MM.1S (cell line): ENCODE measurements at regions not wholly inside any gene's neighbourhood (a gene's known extent, or its start where the extent isn't known, plus 50 kb on each side); places are given as distances from the start of the nearest gene placed in this dataset.

Experiments used
- DNase-seq: peaks from one replicate; pipeline ENCODE4 v3.0.0-alpha.2; 2015
- H2AFZ ChIP-seq: fragments of 300-600 bp; sonication (generic); 2 replicates; pipeline ENCODE4 v1.6.0; 2016; ENCODE audit warnings: antibody characterized with exemption, low read length
- H3F3A ChIP-seq: fragments of 300-600 bp; sonication (generic); 2 replicates; pipeline ENCODE4 v1.6.1; 2016; ENCODE audit warnings: mild to moderate bottlenecking, antibody characterized with exemption, low read length, moderate library complexity, mixed read lengths; ENCODE audit not compliant: insufficient read depth
- H3K27ac ChIP-seq: fragments of 300-600 bp; sonication (generic); 2 replicates; pipeline ENCODE4 v1.5.1; 2016; ENCODE audit warnings: mild to moderate bottlenecking, low read length
- H3K27me3 ChIP-seq: fragments of 300-600 bp; sonication (generic); replicated peaks from 2 replicates; pipeline ENCODE4 v1.6.0; 2016; ENCODE audit warnings: low read length; ENCODE audit not compliant: insufficient read depth
- H3K36me3 ChIP-seq: fragments of 300-600 bp; sonication (generic); replicated peaks from 2 replicates; pipeline ENCODE4 v1.6.1; 2016; ENCODE audit warnings: mild to moderate bottlenecking, low read length, mixed read lengths; ENCODE audit not compliant: insufficient read depth
- H3K4me1 ChIP-seq: fragments of 300-600 bp; sonication (generic); 2 replicates; pipeline ENCODE4 v1.6.1; 2016; ENCODE audit warnings: low read length, mixed read lengths
- H3K4me2 ChIP-seq: fragments of 300-600 bp; sonication (generic); 2 replicates; pipeline ENCODE4 v1.6.0; 2016; ENCODE audit warnings: low read depth, low read length
- H3K4me3 ChIP-seq: fragments of 300-600 bp; sonication (generic); 2 replicates; pipeline ENCODE4 v1.5.1; 2016; ENCODE audit warnings: low read length, mixed read lengths
- H3K79me2 ChIP-seq: fragments of 300-600 bp; sonication (generic); 2 replicates; pipeline ENCODE4 v1.6.1; 2016; ENCODE audit warnings: mixed run types, low read length, mixed read lengths
- H3K9ac ChIP-seq: fragments of 300-600 bp; sonication (generic); 2 replicates; pipeline ENCODE4 v1.6.1; 2016; ENCODE audit warnings: low read length, mixed read lengths
- H3K9me2 ChIP-seq: fragments of 300-600 bp; sonication (generic); replicated peaks from 2 replicates; pipeline ENCODE4 v1.6.1; 2016; ENCODE audit warnings: mild to moderate bottlenecking, low read length, mixed read lengths; ENCODE audit not compliant: insufficient read depth
- H3K9me3 ChIP-seq: fragments of 300-600 bp; sonication (generic); replicated peaks from 2 replicates; pipeline ENCODE4 v1.6.1; 2016; ENCODE audit warnings: mild to moderate bottlenecking, low read length, mixed read lengths; ENCODE audit not compliant: insufficient read depth
- H4K20me1 ChIP-seq: fragments of 300-600 bp; sonication (generic); 2 replicates; pipeline ENCODE4 v1.6.1; 2016; ENCODE audit warnings: mild to moderate bottlenecking, low read length, moderate library complexity, mixed read lengths; ENCODE audit not compliant: insufficient read depth
- EZH2 ChIP-seq: fragments of 300-600 bp; sonication (generic); optimal IDR thresholded peaks from 2 replicates; pipeline ENCODE3; 2017; ENCODE audit warnings: low read depth, mild to moderate bottlenecking, antibody characterized with exemption, low read length, mixed read lengths
- EZH2phosphoT487 ChIP-seq: fragments of 300-600 bp; sonication (generic); IDR thresholded peaks from 2 replicates; pipeline ENCODE4 v1.6.1; 2018; ENCODE audit warnings: antibody characterized with exemption, low read length
- TF ChIP-seq, protein P1 (sequence below): fragments of 300-600 bp; sonication (generic); IDR thresholded peaks from 2 replicates; pipeline ENCODE4 v1.5.1; 2016; ENCODE audit warnings: antibody characterized with exemption, low read length, mixed read lengths

GRCh38 chr18:40577239-40577980, 1377.6 kb upstream of the PIK3C3 start:
- no peak overlapping the region for H2AFZ ChIP-seq
- no peaks in the 10 kb centered on the region for H3K9me3 ChIP-seq
- no peak overlapping the region for H3K4me2 ChIP-seq
- DNase-seq = no peak
- H3K9me2 ChIP-seq = no peaks in the 10 kb centered on the region
- no peaks in the 10 kb centered on the region for H3K79me2 ChIP-seq
- H4K20me1 ChIP-seq = no peaks in the 10 kb centered on the region
- no peaks in the 10 kb centered on the region for H3K4me1 ChIP-seq
- H3K27ac ChIP-seq = no peak overlapping the region
- H3K36me3 ChIP-seq = no peaks in the 10 kb centered on the region
- no peak overlapping the region for H3K9ac ChIP-seq
- H3K27me3 ChIP-seq = no peaks in the 10 kb centered on the region
- H3K4me3 ChIP-seq = no peak overlapping the region
- no peaks in the 10 kb centered on the region for H3F3A ChIP-seq
- no peak for TF ChIP-seq EZH2
- TF ChIP-seq, protein P1, sequence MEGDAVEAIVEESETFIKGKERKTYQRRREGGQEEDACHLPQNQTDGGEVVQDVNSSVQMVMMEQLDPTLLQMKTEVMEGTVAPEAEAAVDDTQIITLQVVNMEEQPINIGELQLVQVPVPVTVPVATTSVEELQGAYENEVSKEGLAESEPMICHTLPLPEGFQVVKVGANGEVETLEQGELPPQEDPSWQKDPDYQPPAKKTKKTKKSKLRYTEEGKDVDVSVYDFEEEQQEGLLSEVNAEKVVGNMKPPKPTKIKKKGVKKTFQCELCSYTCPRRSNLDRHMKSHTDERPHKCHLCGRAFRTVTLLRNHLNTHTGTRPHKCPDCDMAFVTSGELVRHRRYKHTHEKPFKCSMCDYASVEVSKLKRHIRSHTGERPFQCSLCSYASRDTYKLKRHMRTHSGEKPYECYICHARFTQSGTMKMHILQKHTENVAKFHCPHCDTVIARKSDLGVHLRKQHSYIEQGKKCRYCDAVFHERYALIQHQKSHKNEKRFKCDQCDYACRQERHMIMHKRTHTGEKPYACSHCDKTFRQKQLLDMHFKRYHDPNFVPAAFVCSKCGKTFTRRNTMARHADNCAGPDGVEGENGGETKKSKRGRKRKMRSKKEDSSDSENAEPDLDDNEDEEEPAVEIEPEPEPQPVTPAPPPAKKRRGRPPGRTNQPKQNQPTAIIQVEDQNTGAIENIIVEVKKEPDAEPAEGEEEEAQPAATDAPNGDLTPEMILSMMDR = no peak
- no peak for TF ChIP-seq EZH2phosphoT487

DNA sequence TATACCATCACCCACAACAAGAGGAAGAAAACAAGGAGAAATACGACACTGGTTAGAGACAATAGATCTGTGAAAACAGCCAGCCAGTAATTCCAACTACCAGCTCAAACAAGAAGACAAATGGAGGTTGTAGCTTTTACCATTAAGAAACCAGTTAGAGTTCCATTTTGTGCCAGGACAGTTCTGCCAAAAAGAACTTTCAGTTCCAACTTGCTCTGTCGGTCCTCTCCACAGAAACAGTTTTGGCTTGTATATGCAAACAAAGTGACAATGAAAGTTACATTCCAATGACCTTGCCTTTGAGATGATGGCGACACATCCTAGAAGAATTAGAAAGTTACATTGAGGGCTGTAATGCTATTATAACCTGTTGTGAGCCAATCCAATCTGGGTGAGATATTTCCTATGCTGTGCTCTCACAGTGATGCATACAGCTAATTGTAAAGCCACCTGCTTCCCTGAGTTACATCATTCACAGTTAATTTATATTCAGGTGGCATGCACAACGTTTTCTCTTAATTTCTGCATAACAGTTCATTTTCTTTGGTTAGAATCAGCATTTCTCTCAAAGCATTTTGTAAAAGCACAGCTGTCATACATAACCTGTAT, 1378.4 kb upstream of the PIK3C3 start:
- no peaks in the 10 kb centered on the region for H3K79me2 ChIP-seq
- H3F3A ChIP-seq = no peaks in the 10 kb centered on the region
- no peaks in the 10 kb centered on the region for H3K4me1 ChIP-seq
- H3K27ac ChIP-seq = no peak overlapping the region
- DNase-seq = no peak
- H3K36me3 ChIP-seq = no peaks in the 10 kb centered on the region
- no peak overlapping the region for H3K4me3 ChIP-seq
- H3K9me2 ChIP-seq = no peaks in the 10 kb centered on the region
- no peak overlapping the region for H3K9ac ChIP-seq
- H3K27me3 ChIP-seq = no peaks in the 10 kb centered on the region
- no peaks in the 10 kb centered on the region for H4K20me1 ChIP-seq
- no peaks in the 10 kb centered on the region for H3K9me3 ChIP-seq
- H2AFZ ChIP-seq = no peak overlapping the region
- TF ChIP-seq EZH2 (no peak), EZH2phosphoT487 (no peak)
- TF ChIP-seq, protein P1 = no peak
- no peak overlapping the region for H3K4me2 ChIP-seq

GRCh38 chr18:40570615-40571014, 1384.4 kb upstream of the PIK3C3 start:
- no peaks in the 10 kb centered on the region for H3K36me3 ChIP-seq
- H3K9me2 ChIP-seq = no peaks in the 10 kb centered on the region
- TF ChIP-seq EZH2phosphoT487 (no peak), EZH2 (no peak)
- TF ChIP-seq, protein P1 = no peak
- H2AFZ ChIP-seq = no peak overlapping the region
- no peak overlapping the region for H3K9ac ChIP-seq
- H3K9me3 ChIP-seq = no peaks in the 10 kb centered on the region
- no peaks in the 10 kb centered on the region for H3K79me2 ChIP-seq
- DNase-seq = no peak
- H3K27ac ChIP-seq = no peak overlapping the region
- H4K20me1 ChIP-seq = no peaks in the 10 kb centered on the region
- H3K27me3 ChIP-seq = no peaks in the 10 kb centered on the region
- no peak overlapping the region for H3K4me2 ChIP-seq
- no peaks in the 10 kb centered on the region for H3K4me1 ChIP-seq
- no peak overlapping the region for H3K4me3 ChIP-seq
- H3F3A ChIP-seq = no peaks in the 10 kb centered on the region
